GM06990 (cell line): ENCODE measurements at regions not wholly inside any gene's neighbourhood (a gene's known extent, or its start where the extent isn't known, plus 50 kb on each side); places are given as distances from the start of the nearest gene placed in this dataset.

Experiments
- DNase-seq: peaks from one replicate; pipeline ENCODE4 v3.0.0-alpha.2; 2011; ENCODE audit not compliant: insufficient read length; ENCODE audit errors: extremely low read depth
- H3K27me3 ChIP-seq: replicated peaks from 2 replicates; pipeline ENCODE4 v1.6.0; 2011; ENCODE audit warnings: low read length; ENCODE audit not compliant: control insufficient read depth, insufficient read depth
- H3K36me3 ChIP-seq: 2 replicates; pipeline ENCODE4 v1.5.1; 2011; ENCODE audit warnings: low read length; ENCODE audit not compliant: control insufficient read depth, insufficient read depth
- H3K4me3 ChIP-seq: replicated peaks from 2 replicates; pipeline ENCODE4 v1.5.1; 2011; ENCODE audit warnings: low read depth, mild to moderate bottlenecking, control low read depth, low read length
- CTCF ChIP-seq: IDR thresholded peaks from 2 replicates; pipeline ENCODE4 v1.5.1; 2011; ENCODE audit warnings: low read length, control low read depth, mild to moderate bottlenecking, inconsistent platforms; ENCODE audit not compliant: insufficient read depth, poor library complexity, severe bottlenecking

DNA sequence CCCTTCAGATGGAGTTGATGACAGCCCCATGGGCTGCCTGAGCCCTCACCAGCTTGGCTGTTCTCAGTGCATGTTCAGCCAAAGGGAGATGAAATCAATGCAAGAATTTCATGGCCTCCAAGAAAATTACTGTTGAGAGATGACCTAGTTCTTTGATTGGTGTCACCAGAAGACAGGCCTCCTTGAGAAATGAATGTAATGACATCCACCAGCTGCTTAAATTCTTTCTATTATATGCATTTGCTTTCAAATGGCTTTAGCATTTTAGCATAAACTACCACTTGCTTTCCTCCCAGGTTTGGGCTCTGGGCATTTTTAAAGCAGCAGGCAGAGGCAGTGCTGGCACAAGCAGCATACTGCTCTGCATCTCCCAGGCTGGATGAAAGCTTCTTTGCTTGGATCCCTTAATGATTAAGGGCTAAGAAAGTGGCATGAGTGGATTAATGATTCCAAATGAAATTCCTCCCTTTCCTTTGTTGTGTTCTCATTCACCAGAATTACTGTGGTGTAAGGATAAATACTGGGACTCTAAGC lies 278.4 kb downstream of the ZNF326 start:
- Histone ChIP-seq H3K4me3 (no peak overlapping the region), H3K27me3 (no peaks in the 10 kb centered on the region), H3K36me3 (no peaks in the 10 kb centered on the region)
- no peak for DNase-seq
- TF ChIP-seq CTCF: no peak

DNA sequence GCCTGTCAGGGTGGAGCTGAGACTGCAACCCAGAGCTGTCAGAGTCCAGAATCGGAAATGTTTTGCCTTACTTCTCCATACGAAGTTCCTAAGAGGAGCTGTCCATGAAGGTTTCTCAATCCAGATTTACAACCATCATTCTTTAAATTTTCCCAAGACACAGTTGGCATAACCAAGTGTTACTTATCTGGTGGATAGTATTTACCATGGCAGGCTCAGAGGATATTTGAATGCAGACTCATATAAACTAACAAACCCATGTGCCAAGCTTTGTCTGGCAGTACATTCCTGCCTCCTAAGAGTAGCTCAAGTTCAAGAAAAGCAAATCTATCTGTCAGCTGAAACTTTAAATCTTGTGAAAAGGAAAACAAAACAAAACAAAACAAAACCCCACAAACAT lies 267.9 kb downstream of the ZNF326 start:
- Histone ChIP-seq H3K36me3 (no peaks in the 10 kb centered on the region), H3K4me3 (no peak overlapping the region), H3K27me3 (no peaks in the 10 kb centered on the region; the same call in 1 of the 2 replicates)
- DNase-seq: no peak
- TF ChIP-seq CTCF: no peak

DNA sequence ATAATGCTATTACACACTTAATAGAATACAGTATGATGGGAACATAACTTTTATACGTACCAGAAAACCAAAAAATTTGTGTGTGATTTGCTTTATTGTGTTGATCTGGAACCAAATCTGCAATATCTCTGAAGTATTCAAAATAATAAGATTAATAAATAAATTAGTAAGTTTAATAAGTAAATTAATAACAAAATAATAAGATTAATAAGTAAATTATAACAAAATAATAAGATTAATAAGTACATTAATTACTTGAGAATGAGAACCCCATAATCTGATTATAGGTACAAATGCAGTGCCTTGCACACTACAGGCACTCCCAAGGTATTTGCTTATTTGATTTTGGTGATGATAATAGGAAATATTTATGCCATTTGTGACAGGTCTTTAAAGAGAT lies 267.4 kb downstream of the ZNF326 start:
- no peak for TF ChIP-seq CTCF
- DNase-seq: no peak

GRCh38 chr1:90246069-90246468 lies 251.2 kb downstream of the ZNF326 start:
- no peak for DNase-seq
- Histone ChIP-seq H3K4me3 (no peak overlapping the region), H3K36me3 (no peaks in the 10 kb centered on the region), H3K27me3 (no peaks in the 10 kb centered on the region)
- TF ChIP-seq CTCF: no peak

More for the DNA sequence above, 267.4 kb downstream of the ZNF326 start:
- no peaks in the 10 kb centered on the region for H3K36me3 ChIP-seq
- H3K4me3 ChIP-seq: no peak overlapping the region
- H3K27me3 ChIP-seq: no peaks in the 10 kb centered on the region; the same call in 1 of the 2 replicates

GRCh38 chr1:90236493-90236892 lies 241.6 kb downstream of the ZNF326 start:
- no peaks in the 10 kb centered on the region for H3K27me3 ChIP-seq
- no peak for TF ChIP-seq CTCF
- H3K36me3 ChIP-seq: no peaks in the 10 kb centered on the region
- no peak overlapping the region for H3K4me3 ChIP-seq
- no peak for DNase-seq

DNA sequence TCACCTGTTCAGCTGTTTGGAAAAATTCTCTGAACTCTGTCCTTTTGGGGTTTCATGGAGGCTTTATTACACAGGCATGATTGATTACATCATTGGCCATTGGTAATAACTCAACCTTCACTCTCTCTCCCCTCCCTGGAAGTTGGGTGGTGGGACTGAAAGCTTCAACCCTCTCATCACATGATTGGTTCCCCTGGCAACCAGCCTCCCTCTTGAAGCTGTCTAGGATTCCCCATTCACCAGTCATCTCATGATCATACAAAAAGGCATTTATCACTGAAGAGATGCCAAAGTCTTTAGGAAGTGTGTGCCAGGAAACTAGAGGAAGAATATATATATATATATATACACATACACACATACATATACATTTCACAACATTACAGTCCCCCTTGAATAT lies 228.5 kb downstream of the ZNF326 start:
- Histone ChIP-seq H3K4me3 (no peak overlapping the region), H3K36me3 (no peaks in the 10 kb centered on the region), H3K27me3 (no peaks in the 10 kb centered on the region)
- DNase-seq: no peak
- TF ChIP-seq CTCF: no peak
